Keratinocyte (primary cell): ENCODE measurements at regions not wholly inside any gene's neighbourhood (a gene's known extent, or its start where the extent isn't known, plus 50 kb on each side); places are given as distances from the start of the nearest gene placed in this dataset.

ENCODE experiments used
- DNase-seq: peaks from one replicate; pipeline ENCODE4 v3.0.0-alpha.2; 2011; ENCODE audit warnings: low read depth, missing footprints, low spot score
- FAIRE-seq: peaks from 2 replicates; lab custom pipeline; 2011; peaks lifted over from hg19 to GRCh38; lab: Jason Lieb, UNC
- H2AFZ ChIP-seq: 2 replicates; pipeline ENCODE4 v1.6.0; 2012; ENCODE audit warnings: low read length, control low read depth, inconsistent platforms; ENCODE audit not compliant: control insufficient read depth
- H3K27ac ChIP-seq: 2 replicates; pipeline ENCODE4 v1.5.1; 2011; ENCODE audit warnings: low read length; ENCODE audit not compliant: control insufficient read depth, insufficient read depth
- H3K27me3 ChIP-seq: 3 replicates; pipeline ENCODE4 v1.6.0; 2011; ENCODE audit warnings: low read length; ENCODE audit not compliant: control insufficient read depth, insufficient read depth; ENCODE audit errors: extremely low read depth
- H3K36me3 ChIP-seq, 2 experiments: 2 replicates in 1 of 2; 3 replicates in 1 of 2; pipeline ENCODE4 v1.5.1; 2011; ENCODE audit warnings: low read length in 2 of 2, mild to moderate bottlenecking in 1 of 2; ENCODE audit not compliant: control insufficient read depth in 2 of 2, insufficient read depth in 2 of 2; ENCODE audit errors: extremely low read depth in 1 of 2
- H3K4me1 ChIP-seq: 3 replicates; pipeline ENCODE4 v1.5.1; 2011; ENCODE audit warnings: low read length; ENCODE audit not compliant: control insufficient read depth, insufficient read depth; ENCODE audit errors: extremely low read depth
- H3K4me2 ChIP-seq: 3 replicates; pipeline ENCODE4 v1.6.0; 2011; ENCODE audit warnings: low read depth, low read length; ENCODE audit not compliant: control insufficient read depth, insufficient read depth; ENCODE audit errors: extremely low read depth
- H3K4me3 ChIP-seq, 3 experiments: fragments of 200-600 bp in 1 of 3; sonication (generic) in 1 of 3; 2 replicates in 2 of 3; 3 replicates in 1 of 3; pipeline ENCODE4 v1.5.1; 2011 to 2016; ENCODE audit warnings: low read length in 3 of 3, mild to moderate bottlenecking in 3 of 3, control low read depth in 2 of 3, inconsistent platforms in 1 of 3, low read depth in 1 of 3, mixed read lengths in 1 of 3, mixed run types in 1 of 3, moderate library complexity in 1 of 3; ENCODE audit not compliant: control insufficient read depth in 2 of 3, insufficient read depth in 2 of 3; ENCODE audit errors: extremely low read depth in 1 of 3
- H3K79me2 ChIP-seq: 2 replicates; pipeline ENCODE4 v1.6.0; 2012; ENCODE audit warnings: low read length; ENCODE audit not compliant: control insufficient read depth, insufficient read depth
- H3K9ac ChIP-seq: 3 replicates; pipeline ENCODE4 v1.6.0; 2011; ENCODE audit warnings: low read length; ENCODE audit not compliant: control insufficient read depth, insufficient read depth; ENCODE audit errors: extremely low read depth
- H3K9me1 ChIP-seq: 3 replicates; pipeline ENCODE4 v1.6.0; 2011; ENCODE audit warnings: low read length; ENCODE audit not compliant: control insufficient read depth, insufficient read depth; ENCODE audit errors: extremely low read depth
- H3K9me3 ChIP-seq: 2 replicates; pipeline ENCODE4 v1.5.1; 2012; ENCODE audit warnings: low read depth, low read length; ENCODE audit not compliant: control insufficient read depth
- H4K20me1 ChIP-seq: 3 replicates; pipeline ENCODE4 v1.6.0; 2011; ENCODE audit warnings: low read length; ENCODE audit not compliant: control insufficient read depth, insufficient read depth; ENCODE audit errors: extremely low read depth
- CTCF ChIP-seq, 3 experiments: IDR thresholded peaks in 1 of 3; conservative IDR thresholded peaks in 1 of 3; optimal IDR thresholded peaks in 1 of 3; 2 replicates in 2 of 3; 3 replicates in 1 of 3; pipeline versions ENCODE3 to v1.5.1; 2011; ENCODE audit warnings: low read length in 3 of 3, mild to moderate bottlenecking in 3 of 3, moderate library complexity in 2 of 3, control low read depth in 1 of 3, inconsistent platforms in 1 of 3; ENCODE audit not compliant: insufficient read depth in 2 of 3; ENCODE audit errors: extremely low read depth in 1 of 3
- EZH2 ChIP-seq: IDR thresholded peaks from one replicate; pipeline ENCODE4 v1.6.1; 2012; ENCODE audit warnings: inconsistent platforms, mild to moderate bottlenecking, low read length, moderate library complexity
- dilution Hi-C: fragments of 300-500 bp; cut with MboI; formaldehyde crosslinking; loops from one replicate; pipeline ENCODE4 v1.7.0; 2020; ENCODE audit warnings: low sequenced_read_pairs; ENCODE audit not compliant: extremely low pct_ligation_motif_present

- Histone ChIP-seq H3K9me1 (no peaks in the 10 kb centered on the region), H3K27me3 (no peaks in the 10 kb centered on the region)
These were observed 81.0 kb upstream of the MAST4 start for GRCh38 chr5:66515209-66515608.

GRCh38 chr5:66516550-66516949, 79.6 kb upstream of the MAST4 start:
- H3K4me2 ChIP-seq = no peak overlapping the region
- FAIRE-seq = no peak
- no peak overlapping the region for H2AFZ ChIP-seq
- H3K36me3 ChIP-seq = no peaks in the 10 kb centered on the region
- dilution Hi-C loops = no loop called here
- no peaks in the 10 kb centered on the region for H3K27me3 ChIP-seq
- H3K4me3 ChIP-seq = no peak overlapping the region
- TF ChIP-seq EZH2 = no peak
- TF ChIP-seq CTCF (optimal IDR thresholded peaks at IDR 0.05 in 1 of 3, IDR thresholded peaks at IDR 0.05 in 1 of 3, conservative IDR thresholded peaks at IDR 0.05 in 1 of 3; ENCODE audit: extremely low read depth in 1 of 3, insufficient read depth in 2 of 3, low read length in 3 of 3) = no peak
- H4K20me1 ChIP-seq = no peaks in the 10 kb centered on the region
- H3K9me1 ChIP-seq = no peaks in the 10 kb centered on the region
- peaks cover 8% of the 10 kb centered on the region for H3K9me3 ChIP-seq
- peaks cover 18% of the 10 kb centered on the region for H3K4me1 ChIP-seq
- no peak overlapping the region for H3K27ac ChIP-seq
- no peaks in the 10 kb centered on the region for H3K79me2 ChIP-seq
- H3K9ac ChIP-seq = no peak overlapping the region
- DNase-seq = no peak

More at GRCh38 chr5:66515209-66515608, 81.0 kb upstream of the MAST4 start:
- DNase-seq = no peak
- Histone ChIP-seq H3K4me3 (no peak overlapping the region), H3K9ac (no peak overlapping the region), H3K4me2 (no peak overlapping the region), H3K27ac (no peak overlapping the region), H3K79me2 (no peaks in the 10 kb centered on the region), H3K9me3 (peaks cover 3% of the 10 kb centered on the region), H3K4me1 (peaks cover 18% of the 10 kb centered on the region), H3K36me3 (no peaks in the 10 kb centered on the region), H4K20me1 (no peaks in the 10 kb centered on the region), H2AFZ (no peak overlapping the region)
- dilution Hi-C loops = no loop called here
- FAIRE-seq = no peak
- TF ChIP-seq CTCF (optimal IDR thresholded peaks at IDR 0.05 in 1 of 3, IDR thresholded peaks at IDR 0.05 in 1 of 3, conservative IDR thresholded peaks at IDR 0.05 in 1 of 3; ENCODE audit: extremely low read depth in 1 of 3, insufficient read depth in 2 of 3, low read length in 3 of 3) (no peak), EZH2 (no peak)
